Ovary (tissue), 3 donors: ENCODE measurements at regions not wholly inside any gene's neighbourhood (a gene's known extent, or its start where the extent isn't known, plus 50 kb on each side); places are given as distances from the start of the nearest gene placed in this dataset.

Experiments used
- CTCF ChIP-seq, 3 donors: fragments of 450-650 bp in 2 of 3; fragments of 200-600 bp in 1 of 3; IDR thresholded peaks; one replicate each; pipeline versions ENCODE4 v1.5.1 to v1.8.0; 2016 to 2022; ENCODE audit warnings: antibody characterized with exemption in 3 of 3, mild to moderate bottlenecking in 1 of 3
- EP300 ChIP-seq: sonication (generic); formaldehyde crosslinking; IDR thresholded peaks from one replicate; pipeline ENCODE4 v1.6.1; 2017; ENCODE audit warnings: antibody characterized with exemption
- POLR2A ChIP-seq: fragments of 450-650 bp; IDR thresholded peaks from one replicate; pipeline ENCODE4 v1.6.1; 2017; ENCODE audit warnings: antibody characterized with exemption, mild to moderate bottlenecking, moderate library complexity
- donor health status: DM: no; HTN: no; CAD: no.

DNA sequence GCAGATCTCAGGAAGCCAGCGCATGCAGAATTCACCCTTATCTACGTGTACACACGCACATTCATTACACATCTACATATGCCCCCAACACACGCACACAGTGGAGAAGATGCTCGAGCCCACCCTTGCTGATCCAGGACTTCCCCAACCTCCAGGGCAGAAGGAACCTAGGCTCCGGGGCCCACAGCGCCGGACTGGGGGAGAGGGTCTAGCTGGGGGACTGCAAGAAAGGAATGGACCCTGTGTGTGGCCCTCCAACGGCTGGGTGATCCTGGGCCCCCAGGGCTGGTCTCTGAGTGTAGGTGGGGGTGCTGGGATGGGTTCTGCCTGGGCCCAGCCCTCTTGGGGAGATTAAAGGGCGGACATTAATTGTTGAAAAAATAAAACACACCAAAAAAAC lies 128.1 kb upstream of the C14orf180 start:
- TF ChIP-seq POLR2A (no peak), CTCF (IDR thresholded peaks at IDR 0.05) (no peak), EP300 (no peak)
